ENCODE measurements at regions not wholly inside any gene's neighbourhood (a gene's known extent, or its start where the extent isn't known, plus 50 kb on each side); places are given as distances from the start of the nearest gene placed in this dataset.

DNA sequence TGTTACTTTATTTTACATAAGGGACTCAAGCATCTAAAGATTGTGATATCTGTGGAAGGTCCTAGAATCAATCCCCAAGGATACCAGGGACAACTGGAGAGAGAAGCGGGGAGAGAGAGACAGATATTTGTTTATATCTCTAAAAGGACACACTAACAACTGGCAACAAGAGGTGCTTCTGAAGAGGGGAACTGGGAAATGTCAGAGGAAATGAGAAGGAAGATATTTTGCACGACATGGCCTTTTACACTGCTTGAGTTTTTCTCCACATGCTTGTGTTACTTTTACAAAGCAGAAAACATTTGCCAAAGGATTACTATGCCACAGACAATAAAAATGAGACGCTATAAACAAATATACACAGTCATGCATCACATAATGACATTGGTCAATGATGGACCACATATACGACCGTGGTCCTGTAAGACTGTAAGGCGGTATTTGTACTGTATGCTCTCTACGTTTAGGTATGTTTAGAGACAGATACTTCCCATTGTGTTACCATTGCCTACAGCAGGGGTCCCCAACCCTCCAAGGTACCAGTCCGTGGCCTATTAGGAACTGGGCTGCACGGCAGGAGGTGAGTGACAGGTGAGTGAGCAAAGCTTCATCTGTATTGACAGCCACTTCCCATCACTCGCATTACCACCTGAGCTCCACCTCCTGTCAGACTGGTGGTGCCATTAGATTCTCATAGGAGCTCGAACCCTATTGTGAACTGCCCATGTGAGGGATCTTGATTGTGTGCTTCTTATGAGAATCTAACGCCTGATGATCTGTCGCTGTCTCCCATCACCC is 64.6 kb upstream of the PTPN1 start:
- Mint-ChIP-seq H3K27me3 (ENCODE audit: low read depth in 2 of 2) (peaks cover 51 to 66% of the 10 kb centered on the region in 2 donors), H3K27ac (no peak overlapping the region), H3K4me1 (peaks cover 19 to 25% of the 10 kb centered on the region in 2 donors), H3K36me3 (no peaks in the 10 kb centered on the region), H3K4me3 (no peak overlapping the region), H3K9me3 (no peaks in the 10 kb centered on the region)
- ATAC-seq (no peak), DNase-seq (no peak)
- Histone ChIP-seq H3K27ac (ENCODE audit: low read length) (no peak overlapping the region), H3K36me3 (ENCODE audit: control insufficient read depth, insufficient read depth, low read length) (no peaks in the 10 kb centered on the region), H3K4me1 (ENCODE audit: control insufficient read depth, insufficient read depth, low read length) (peaks cover 14% of the 10 kb centered on the region), H3K9me3 (ENCODE audit: control insufficient read depth, insufficient read depth, low read length) (peaks cover 2% of the 10 kb centered on the region), H3K27me3 (ENCODE audit: control insufficient read depth, insufficient read depth, low read length) (peaks cover 23% of the 10 kb centered on the region), H3K4me3 (ENCODE audit: low read length) (no peak overlapping the region)
- TF ChIP-seq, protein P1, sequence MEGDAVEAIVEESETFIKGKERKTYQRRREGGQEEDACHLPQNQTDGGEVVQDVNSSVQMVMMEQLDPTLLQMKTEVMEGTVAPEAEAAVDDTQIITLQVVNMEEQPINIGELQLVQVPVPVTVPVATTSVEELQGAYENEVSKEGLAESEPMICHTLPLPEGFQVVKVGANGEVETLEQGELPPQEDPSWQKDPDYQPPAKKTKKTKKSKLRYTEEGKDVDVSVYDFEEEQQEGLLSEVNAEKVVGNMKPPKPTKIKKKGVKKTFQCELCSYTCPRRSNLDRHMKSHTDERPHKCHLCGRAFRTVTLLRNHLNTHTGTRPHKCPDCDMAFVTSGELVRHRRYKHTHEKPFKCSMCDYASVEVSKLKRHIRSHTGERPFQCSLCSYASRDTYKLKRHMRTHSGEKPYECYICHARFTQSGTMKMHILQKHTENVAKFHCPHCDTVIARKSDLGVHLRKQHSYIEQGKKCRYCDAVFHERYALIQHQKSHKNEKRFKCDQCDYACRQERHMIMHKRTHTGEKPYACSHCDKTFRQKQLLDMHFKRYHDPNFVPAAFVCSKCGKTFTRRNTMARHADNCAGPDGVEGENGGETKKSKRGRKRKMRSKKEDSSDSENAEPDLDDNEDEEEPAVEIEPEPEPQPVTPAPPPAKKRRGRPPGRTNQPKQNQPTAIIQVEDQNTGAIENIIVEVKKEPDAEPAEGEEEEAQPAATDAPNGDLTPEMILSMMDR (IDR thresholded peaks at IDR 0.05): no peak
- intact Hi-C loops (cut with micrococcal nuclease): no loop called here
- 85% methylated on average over 12 of the region's 13 CpGs for WGBS (ENCODE audit: insufficient coverage)

DNA sequence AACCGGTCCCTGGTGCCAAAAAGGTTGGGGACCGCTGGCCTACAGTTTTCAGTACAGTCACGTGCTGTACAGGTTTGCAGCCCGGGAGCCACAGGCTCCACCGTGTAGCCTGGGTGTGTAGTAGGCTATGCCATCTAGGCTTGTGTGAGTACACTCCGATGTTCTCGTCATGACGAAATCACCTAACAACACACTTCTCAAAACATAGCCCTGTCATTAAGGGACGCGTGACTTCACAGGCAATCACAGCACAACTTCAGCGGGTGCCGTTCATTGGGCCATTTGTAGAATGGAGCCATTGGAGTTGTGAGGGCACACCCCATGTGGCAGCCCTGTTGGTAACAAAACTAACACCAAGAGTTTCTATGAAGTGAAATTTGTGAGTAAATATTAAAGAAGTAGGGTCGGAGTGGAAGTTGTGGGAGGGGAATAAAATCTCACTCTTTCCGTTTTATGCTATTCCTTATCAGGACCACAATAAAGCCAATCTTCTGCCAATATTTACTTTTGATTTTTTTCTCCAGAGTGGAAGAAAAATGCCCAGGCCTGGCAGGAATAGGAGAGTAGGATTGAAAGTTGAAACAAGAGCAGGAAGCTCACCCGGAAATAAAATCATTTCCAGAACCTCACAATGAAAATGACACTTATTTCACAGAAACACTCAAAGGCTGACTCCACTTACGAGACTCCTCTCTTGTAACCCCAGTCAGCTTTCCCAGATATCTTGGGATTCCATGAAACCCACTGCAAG is 63.7 kb upstream of the PTPN1 start:
- TF ChIP-seq, protein P1 (IDR thresholded peaks at IDR 0.05): no peak
- WGBS (ENCODE audit: insufficient coverage): 80% methylated on average over 13 of the region's 16 CpGs
- Histone ChIP-seq H3K4me3 (ENCODE audit: low read length) (no peak overlapping the region), H3K9me3 (ENCODE audit: control insufficient read depth, insufficient read depth, low read length) (peaks cover 2% of the 10 kb centered on the region), H3K27ac (ENCODE audit: low read length) (no peak overlapping the region), H3K36me3 (ENCODE audit: control insufficient read depth, insufficient read depth, low read length) (no peaks in the 10 kb centered on the region), H3K27me3 (ENCODE audit: control insufficient read depth, insufficient read depth, low read length) (peaks cover 25% of the 10 kb centered on the region), H3K4me1 (ENCODE audit: control insufficient read depth, insufficient read depth, low read length) (peaks cover 19% of the 10 kb centered on the region)
- no peak overlapping the region for H3K27ac Mint-ChIP-seq
- H3K36me3 Mint-ChIP-seq: no peaks in the 10 kb centered on the region
- peaks cover 53 to 66% of the 10 kb centered on the region in 2 donors for H3K27me3 Mint-ChIP-seq (ENCODE audit: low read depth in 2 of 2)
- H3K4me1 Mint-ChIP-seq: peaks cover 21 to 25% of the 10 kb centered on the region in 2 donors
- DNase-seq (no peak), ATAC-seq (no peak)
- H3K4me3 Mint-ChIP-seq: no peak overlapping the region
- intact Hi-C loops (cut with micrococcal nuclease): no loop called here
- H3K9me3 Mint-ChIP-seq: no peaks in the 10 kb centered on the region

DNA sequence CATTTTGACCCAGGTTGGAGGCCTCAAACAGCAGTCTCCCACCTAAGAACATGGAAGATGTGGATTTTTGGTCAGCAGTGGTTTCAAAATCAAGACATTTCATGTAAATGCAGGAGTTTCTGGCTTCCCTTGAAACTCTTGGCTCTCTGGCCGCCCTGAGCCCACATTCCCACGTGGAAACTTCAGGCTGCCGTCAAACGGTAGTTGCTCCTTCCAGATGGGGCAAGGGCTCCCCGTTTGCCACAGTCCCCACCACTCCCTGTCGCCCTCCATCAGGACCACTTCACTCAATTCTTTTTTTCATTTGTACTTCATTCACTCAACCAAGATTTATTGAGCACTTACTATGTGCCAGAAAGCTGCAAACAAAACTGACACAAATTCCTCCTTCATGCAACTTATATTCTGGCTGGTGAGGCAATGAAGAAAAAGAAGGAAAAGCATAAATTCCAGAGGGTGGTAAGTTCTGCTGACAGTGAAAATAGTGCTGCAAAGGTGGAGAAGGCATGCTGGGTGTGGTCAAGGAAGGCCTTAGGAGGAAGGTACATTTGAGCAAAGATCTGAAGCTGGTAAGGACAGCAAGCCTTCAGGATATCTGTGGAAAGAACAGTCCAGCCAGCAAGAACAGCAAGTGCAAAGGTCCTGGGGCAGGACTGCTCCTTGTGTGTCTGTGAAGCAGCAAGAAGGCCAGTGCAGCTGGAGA is 62.9 kb upstream of the PTPN1 start:
- Histone ChIP-seq H3K4me1 (ENCODE audit: control insufficient read depth, insufficient read depth, low read length) (peaks cover 23% of the 10 kb centered on the region), H3K27me3 (ENCODE audit: control insufficient read depth, insufficient read depth, low read length) (peaks cover 27% of the 10 kb centered on the region), H3K9me3 (ENCODE audit: control insufficient read depth, insufficient read depth, low read length) (peaks cover 2% of the 10 kb centered on the region), H3K4me3 (ENCODE audit: low read length) (no peak overlapping the region), H3K27ac (ENCODE audit: low read length) (no peak overlapping the region), H3K36me3 (ENCODE audit: control insufficient read depth, insufficient read depth, low read length) (no peaks in the 10 kb centered on the region)
- Mint-ChIP-seq H3K4me3 (no peak overlapping the region), H3K27me3 (ENCODE audit: low read depth in 2 of 2) (peaks cover 59 to 73% of the 10 kb centered on the region in 2 donors), H3K36me3 (no peaks in the 10 kb centered on the region), H3K27ac (no peak overlapping the region), H3K9me3 (no peaks in the 10 kb centered on the region), H3K4me1 (peaks cover 26% of the 10 kb centered on the region in 2 donors)
- DNase-seq: no peak
- intact Hi-C loops (cut with micrococcal nuclease): no loop called here
- TF ChIP-seq, protein P1 (IDR thresholded peaks at IDR 0.05): no peak
- no peak for ATAC-seq
- WGBS (ENCODE audit: insufficient coverage): 90% methylated on average over 6 of the region's 6 CpGs
